ENCODE measurements at regions not wholly inside any gene's neighbourhood (a gene's known extent, or its start where the extent isn't known, plus 50 kb on each side); places are given as distances from the start of the nearest gene placed in this dataset.
"Not testable (repeated sequence)": the region's sequence is repeated elsewhere in the genome, so short reads cannot be mapped to it uniquely, and the experiment has no call there.

GRCh38 chr12:63508543-63508942, 159.8 kb downstream of the DPY19L2 start:
- TF ChIP-seq CTCF (IDR thresholded peaks at IDR 0.05; ENCODE audit: borderline replicate concordance, control extremely low read depth, extremely low read depth, insufficient read depth, missing control alignments): no peak
- DNase-seq (ENCODE audit: low spot score): no peak
- in situ Hi-C loops (cut with MboI; ENCODE audit: low sequenced_read_pairs, unreplicated experiment): no loop called here

- TF ChIP-seq CTCF (IDR thresholded peaks at IDR 0.05; ENCODE audit: borderline replicate concordance, control extremely low read depth, extremely low read depth, insufficient read depth, missing control alignments): no peak
- in situ Hi-C loops (cut with MboI; ENCODE audit: low sequenced_read_pairs, unreplicated experiment): no loop called here
- DNase-seq (ENCODE audit: low spot score): no peak
These were observed 168.7 kb downstream of the DPY19L2 start for GRCh38 chr12:63499567-63499966.

- TF ChIP-seq CTCF (IDR thresholded peaks at IDR 0.05; ENCODE audit: borderline replicate concordance, control extremely low read depth, extremely low read depth, insufficient read depth, missing control alignments): no peak
- no peak for DNase-seq (ENCODE audit: low spot score)
- in situ Hi-C loops (cut with MboI; ENCODE audit: low sequenced_read_pairs, unreplicated experiment): no loop called here
These were observed 170.1 kb downstream of the DPY19L2 start for GRCh38 chr12:63498239-63498638.

- TF ChIP-seq CTCF (IDR thresholded peaks at IDR 0.05; ENCODE audit: borderline replicate concordance, control extremely low read depth, extremely low read depth, insufficient read depth, missing control alignments): no peak
- no peak for DNase-seq (ENCODE audit: low spot score)
- in situ Hi-C loops (cut with MboI; ENCODE audit: low sequenced_read_pairs, unreplicated experiment): no loop called here
These were observed 171.6 kb downstream of the DPY19L2 start for GRCh38 chr12:63496654-63497053.

GRCh38 chr12:63495974-63496373, 172.3 kb downstream of the DPY19L2 start:
- no peak for DNase-seq (ENCODE audit: low spot score)
- TF ChIP-seq CTCF (IDR thresholded peaks at IDR 0.05; ENCODE audit: borderline replicate concordance, control extremely low read depth, extremely low read depth, insufficient read depth, missing control alignments): no peak
- in situ Hi-C loops (cut with MboI; ENCODE audit: low sequenced_read_pairs, unreplicated experiment): no loop called here

- DNase-seq (ENCODE audit: low spot score); in situ Hi-C loops (cut with MboI; ENCODE audit: low sequenced_read_pairs, unreplicated experiment): not testable (repeated sequence)
These were observed 174.9 kb downstream of the DPY19L2 start for GRCh38 chr12:63493357-63493756.

- in situ Hi-C loops (cut with MboI; ENCODE audit: low sequenced_read_pairs, unreplicated experiment): no loop called here
- TF ChIP-seq CTCF (IDR thresholded peaks at IDR 0.05; ENCODE audit: borderline replicate concordance, control extremely low read depth, extremely low read depth, insufficient read depth, missing control alignments): no peak
- DNase-seq (ENCODE audit: low spot score): no peak
These were observed 188.1 kb downstream of the DPY19L2 start for GRCh38 chr12:63480186-63480585.
